ENCODE measurements at regions not wholly inside any gene's neighbourhood (a gene's known extent, or its start where the extent isn't known, plus 50 kb on each side); places are given as distances from the start of the nearest gene placed in this dataset.
A peak's percentile ranks its signal among the peaks of the same experiment; 100 is the strongest.
"Not testable (repeated sequence)": the region's sequence is repeated elsewhere in the genome, so short reads cannot be mapped to it uniquely, and the experiment has no call there.

DNA sequence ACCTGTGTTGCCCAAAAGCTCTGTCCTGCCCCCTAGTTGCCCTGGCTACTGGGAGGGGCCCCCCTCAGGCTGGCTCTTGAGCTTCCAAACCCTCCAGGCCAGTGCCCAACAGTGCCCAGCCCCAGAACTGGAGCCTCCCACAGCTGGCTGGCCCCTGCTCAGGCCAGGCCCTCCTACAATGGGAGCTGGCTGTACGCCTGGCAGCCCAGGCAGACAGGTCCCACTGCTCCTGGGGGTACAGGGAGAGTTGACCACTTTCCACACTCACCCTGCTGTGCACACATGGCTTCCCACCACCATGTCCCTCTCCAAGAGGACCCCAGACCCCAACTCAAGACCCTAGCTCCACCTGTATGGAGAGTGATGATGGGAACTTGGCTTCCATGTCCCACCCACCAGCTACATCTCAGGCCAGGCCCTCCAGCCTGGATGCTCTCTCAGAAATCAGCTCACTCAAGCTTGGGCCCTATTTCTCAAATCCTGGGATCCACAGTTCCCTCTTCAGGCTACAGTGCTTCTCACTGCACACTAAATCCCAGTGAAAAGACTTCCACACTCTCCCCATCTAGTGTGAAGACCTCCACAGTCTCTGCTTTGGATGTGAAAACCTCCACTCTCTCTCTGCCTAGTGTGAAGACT, 92.6 kb downstream of the OAT start:
- DNase-seq (ENCODE audit: missing footprints), result no peak
- intact Hi-C loops (cut with DNase I), result no loop called here
- no peak for ATAC-seq

DNA sequence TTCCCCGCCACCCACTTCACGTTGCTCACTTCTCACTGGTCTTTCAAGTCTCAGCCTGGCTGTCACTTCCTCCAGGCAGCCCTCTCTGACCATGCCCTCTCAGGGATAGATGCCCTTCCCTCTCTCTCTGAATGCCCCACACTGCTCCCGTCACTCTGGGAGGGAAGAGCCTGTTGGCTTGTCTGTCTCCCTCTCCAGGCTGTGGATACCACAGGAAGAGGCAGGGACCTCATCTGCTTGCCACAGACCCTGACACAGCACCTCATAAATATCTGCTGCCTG, 93.1 kb downstream of the OAT start:
- ATAC-seq (no peak), DNase-seq (ENCODE audit: missing footprints) (no peak)
- intact Hi-C loops (cut with DNase I), result no loop called here

GRCh38 chr10:124324856-124325632, 93.7 kb downstream of the OAT start:
- intact Hi-C loops (cut with DNase I), result no loop called here
- ATAC-seq (no peak), DNase-seq (ENCODE audit: missing footprints) (no peak)

GRCh38 chr10:124324451-124324850, 94.3 kb downstream of the OAT start:
- ATAC-seq (no peak), DNase-seq (ENCODE audit: missing footprints) (no peak)
- intact Hi-C loops (cut with DNase I), result no loop called here

DNA sequence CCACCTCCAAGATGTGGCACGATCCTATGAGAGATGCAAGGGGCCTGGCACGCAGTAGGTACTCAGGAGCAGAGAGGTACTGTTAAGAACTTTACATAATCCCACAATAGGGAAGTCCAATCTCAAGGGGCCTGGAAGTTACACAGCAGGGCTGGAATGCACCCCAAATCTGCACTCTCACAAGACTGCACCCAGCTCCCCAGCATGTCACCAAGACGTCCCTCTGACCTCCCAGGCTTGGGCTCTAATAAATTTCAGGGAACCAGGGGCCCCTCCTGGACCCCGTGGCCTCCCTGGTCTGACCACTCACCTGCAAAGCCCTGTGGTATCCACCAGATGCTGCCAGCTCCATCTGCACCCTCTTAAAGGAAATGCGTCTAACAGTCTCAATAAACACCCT, 94.9 kb downstream of the OAT start:
- ATAC-seq (no peak), DNase-seq (ENCODE audit: missing footprints) (no peak)
- intact Hi-C loops (cut with DNase I), result no loop called here

- DNase-seq (ENCODE audit: missing footprints), result no peak
- intact Hi-C loops (cut with DNase I), result no loop called here
- ATAC-seq, result peak; percentile 18
These were observed 95.5 kb downstream of the OAT start for GRCh38 chr10:124323111-124323725.

DNA sequence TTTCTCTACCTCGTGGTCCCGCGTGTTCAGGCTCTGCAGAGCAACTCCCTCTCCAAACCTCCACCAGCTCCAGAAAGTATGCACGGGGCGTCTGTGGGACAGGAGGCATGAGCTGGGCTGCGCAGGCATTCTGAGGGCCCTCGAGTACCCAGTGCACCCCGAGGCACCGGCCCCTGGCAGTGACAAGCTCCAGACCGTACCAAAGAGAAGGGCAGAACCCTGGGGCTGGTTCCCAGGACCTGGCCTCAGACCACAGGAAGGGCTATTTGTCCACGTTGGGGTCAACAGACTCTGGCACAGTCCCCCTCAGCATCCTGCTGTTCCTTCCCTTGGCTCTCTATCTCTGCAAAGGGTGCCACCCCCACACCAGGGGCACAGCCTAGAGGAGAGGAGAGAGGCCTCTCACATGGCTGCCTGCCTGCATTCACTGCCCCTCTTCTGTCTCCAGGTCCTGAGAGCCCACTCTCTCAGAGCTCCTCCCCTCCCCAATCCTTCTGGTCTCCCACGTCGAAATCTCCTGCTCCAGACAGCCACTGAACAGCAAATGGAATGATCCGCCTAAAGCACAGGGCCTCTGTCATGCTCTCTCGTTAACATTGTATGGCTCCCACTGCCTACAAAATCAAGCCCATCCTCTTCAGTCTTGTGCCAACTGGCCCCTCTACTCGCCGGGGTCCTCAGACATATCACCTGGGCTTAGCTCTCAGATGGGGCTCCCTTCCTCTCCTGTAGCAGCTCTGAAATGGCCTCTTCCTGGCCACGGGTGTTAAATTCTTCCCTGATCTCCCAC, 96.3 kb downstream of the OAT start:
- intact Hi-C loops (cut with DNase I), result no loop called here
- DNase-seq (ENCODE audit: missing footprints) (no peak), ATAC-seq (no peak)

- DNase-seq (ENCODE audit: missing footprints), result no peak
- no peak for ATAC-seq
These were observed 97.2 kb downstream of the OAT start for GRCh38 chr10:124321433-124322089.

DNA sequence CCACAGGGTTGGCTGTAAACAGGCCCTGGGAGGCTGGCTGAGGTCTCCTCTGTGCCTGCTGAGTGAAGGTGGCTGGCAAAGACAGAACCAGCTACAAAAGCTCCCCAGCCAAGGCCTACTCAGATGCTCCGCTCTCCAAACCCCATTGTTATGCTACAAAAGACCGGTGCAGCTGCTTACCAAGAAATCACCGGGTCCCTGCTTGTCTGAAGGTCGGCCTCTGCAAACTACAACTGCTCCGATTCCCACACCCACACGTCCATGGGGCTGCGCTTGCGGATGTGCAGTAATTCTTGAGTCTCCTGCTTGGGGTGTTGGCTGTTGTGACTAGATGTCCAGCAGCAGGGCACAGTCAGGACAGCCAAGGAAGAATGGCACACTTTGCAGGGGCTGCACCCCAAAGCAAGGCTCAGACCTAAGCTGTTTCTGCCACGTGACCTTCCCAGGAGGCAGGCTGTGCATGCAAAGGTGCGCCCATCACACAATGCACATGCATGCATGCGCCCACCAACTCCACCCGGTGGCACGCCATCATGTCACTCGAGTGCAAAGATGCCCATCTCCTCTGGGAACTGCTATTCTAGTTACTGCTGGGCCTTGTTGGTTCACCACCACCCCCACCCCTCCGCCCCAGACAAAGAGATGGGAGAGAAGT, 97.8 kb downstream of the OAT start:
- no peak for ATAC-seq
- intact Hi-C loops (cut with DNase I), result no loop called here

More at GRCh38 chr10:124321433-124322089, 97.2 kb downstream of the OAT start:
- intact Hi-C loops (cut with DNase I), result no loop called here

GRCh38 chr10:124319926-124320391, 98.8 kb downstream of the OAT start:
- ATAC-seq, result no peak
- intact Hi-C loops (cut with DNase I), result no loop called here
- no peak for DNase-seq (ENCODE audit: missing footprints)

More for the DNA sequence above, 97.8 kb downstream of the OAT start:
- no peak for DNase-seq (ENCODE audit: missing footprints)

DNA sequence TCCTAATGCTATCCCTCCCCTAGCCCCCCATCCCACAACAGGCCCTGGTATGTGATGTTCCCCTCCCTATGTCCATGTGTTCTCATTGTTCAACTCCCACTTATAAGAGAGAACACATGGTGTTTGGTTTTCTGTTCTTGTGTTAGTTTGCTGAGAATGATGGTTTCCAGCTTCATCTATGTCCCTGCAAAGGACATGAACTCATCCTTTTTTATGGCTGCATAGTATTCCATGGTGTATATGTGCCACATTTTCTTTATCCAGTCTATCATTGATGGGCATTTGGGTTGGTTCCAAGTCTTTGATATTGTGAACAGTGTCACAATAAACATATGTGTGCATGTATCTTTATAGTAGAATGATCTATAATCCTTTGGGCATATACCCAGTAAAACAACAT, 99.2 kb downstream of the OAT start:
- DNase-seq (ENCODE audit: missing footprints); intact Hi-C loops (cut with DNase I); ATAC-seq: not testable (repeated sequence)

- DNase-seq (ENCODE audit: missing footprints) (no peak), ATAC-seq (no peak)
- intact Hi-C loops (cut with DNase I), result no loop called here
These were observed 99.9 kb downstream of the OAT start for GRCh38 chr10:124318811-124319210.

- intact Hi-C loops (cut with DNase I), result no loop called here
- ATAC-seq (no peak), DNase-seq (ENCODE audit: missing footprints) (no peak)
These were observed 100.6 kb downstream of the OAT start for GRCh38 chr10:124318076-124318475.

DNA sequence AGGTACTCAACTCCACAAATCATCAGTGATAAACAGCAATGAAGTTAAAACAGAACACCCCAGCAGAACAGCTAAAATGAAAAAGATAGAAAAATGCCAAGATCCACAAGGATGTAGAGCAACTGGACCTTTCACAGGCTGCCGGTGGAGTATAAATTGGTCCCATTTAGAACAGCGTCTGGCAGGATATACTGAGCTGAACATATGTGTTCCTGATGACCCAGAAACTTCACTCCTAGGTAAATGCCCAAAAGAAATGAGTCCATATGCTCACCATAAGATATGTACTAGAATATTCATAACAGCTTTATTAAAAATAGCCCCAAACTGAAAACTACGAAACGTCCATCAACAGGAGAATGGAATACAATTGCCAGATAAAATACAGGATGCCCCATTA, 102.4 kb downstream of the OAT start:
- intact Hi-C loops (cut with DNase I), result no loop called here
- ATAC-seq, result no peak
- no peak for DNase-seq (ENCODE audit: missing footprints)

DNA sequence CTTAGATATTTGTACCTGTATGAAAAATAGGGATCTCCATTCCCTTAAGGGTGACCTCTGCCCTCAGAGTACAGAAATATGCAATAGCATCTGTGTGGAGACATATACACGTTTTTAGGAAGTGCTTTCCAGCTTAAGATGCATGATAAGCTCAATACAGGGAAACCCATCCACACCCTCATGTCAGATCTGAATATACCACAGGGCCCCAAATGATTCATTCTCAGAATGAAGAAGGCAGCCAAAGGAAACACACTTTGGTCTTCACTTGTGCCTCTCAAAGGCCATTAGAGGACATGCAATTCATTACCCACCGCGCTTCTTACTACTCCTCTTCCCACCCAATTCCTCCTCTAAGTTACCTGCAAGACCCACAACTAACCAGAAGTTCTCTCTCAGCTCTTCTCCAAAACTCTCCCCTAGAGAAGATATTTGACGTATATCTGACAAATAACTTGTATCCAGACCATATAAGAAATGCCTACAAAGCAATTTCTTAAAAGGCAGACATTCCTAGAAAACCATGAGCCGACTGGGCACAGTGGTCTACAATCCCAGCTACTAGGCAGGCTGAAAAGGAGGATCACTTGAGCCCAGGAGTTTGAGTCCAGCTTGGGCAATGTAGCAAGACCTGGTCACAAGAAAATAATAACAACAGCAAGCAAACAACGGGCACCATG, 103.0 kb downstream of the OAT start:
- ATAC-seq (no peak), DNase-seq (ENCODE audit: missing footprints) (no peak)
- intact Hi-C loops (cut with DNase I), result no loop called here

- ATAC-seq, result no peak
- intact Hi-C loops (cut with DNase I), result no loop called here
- DNase-seq (ENCODE audit: missing footprints), result no peak
These were observed 105.3 kb downstream of the OAT start for GRCh38 chr10:124313374-124313773.

GRCh38 chr10:124308811-124309210, 109.9 kb downstream of the OAT start:
- intact Hi-C loops (cut with DNase I), result no loop called here
- DNase-seq (ENCODE audit: missing footprints), result no peak
- ATAC-seq, result no peak

GRCh38 chr10:124308056-124308645, 110.6 kb downstream of the OAT start:
- intact Hi-C loops (cut with DNase I), result no loop called here
- DNase-seq (ENCODE audit: missing footprints), result peak; percentile 9
- ATAC-seq, result peak; percentile 65
